HG02840 (cell line): ENCODE measurements at regions not wholly inside any gene's neighbourhood (a gene's known extent, or its start where the extent isn't known, plus 50 kb on each side); places are given as distances from the start of the nearest gene placed in this dataset.
"Not testable (repeated sequence)": the region's sequence is repeated elsewhere in the genome, so short reads cannot be mapped to it uniquely, and the experiment has no call there.

ENCODE experiments used
- ATAC-seq: cut with Tn5 transposase; IDR thresholded peaks from one replicate; pipeline ENCODE4 v1.9.1; 2021; ENCODE audit warnings: mild to moderate bottlenecking, moderate library complexity, moderate number of reproducible peaks; ENCODE audit not compliant: unreplicated experiment, low FRiP score

- ATAC-seq: no peak
Observed at GRCh38 chr14:81738946-81739659, 205.4 kb upstream of the SEL1L start.

GRCh38 chr14:81743605-81744004 lies 210.0 kb upstream of the SEL1L start:
- ATAC-seq: no peak

GRCh38 chr14:81751198-81751597 lies 217.5 kb upstream of the SEL1L start:
- no peak for ATAC-seq

- no peak for ATAC-seq
Observed at GRCh38 chr14:81759541-81759940, 225.9 kb upstream of the SEL1L start.

GRCh38 chr14:81765651-81766275 lies 232.1 kb upstream of the SEL1L start:
- no peak for ATAC-seq

GRCh38 chr14:81766321-81766915 lies 232.8 kb upstream of the SEL1L start:
- no peak for ATAC-seq

GRCh38 chr14:81767266-81767995 lies 233.8 kb upstream of the SEL1L start:
- ATAC-seq: no peak

- no peak for ATAC-seq
Observed at GRCh38 chr14:81771651-81772275, 238.1 kb upstream of the SEL1L start.

GRCh38 chr14:81772381-81772780 lies 238.7 kb upstream of the SEL1L start:
- ATAC-seq: no peak

- no peak for ATAC-seq
Observed at GRCh38 chr14:81776531-81776930, 242.9 kb upstream of the SEL1L start.

GRCh38 chr14:81781798-81782197 lies 248.1 kb upstream of the SEL1L start:
- not testable (repeated sequence) for ATAC-seq

GRCh38 chr14:81784084-81784483 lies 250.4 kb upstream of the SEL1L start:
- ATAC-seq: no peak

GRCh38 chr14:81797315-81797714 lies 263.7 kb upstream of the SEL1L start:
- ATAC-seq: no peak

GRCh38 chr14:81801921-81802320 lies 268.3 kb upstream of the SEL1L start:
- ATAC-seq: no peak

GRCh38 chr14:81802341-81802740 lies 268.7 kb upstream of the SEL1L start:
- no peak for ATAC-seq

GRCh38 chr14:81805785-81806184 lies 272.1 kb upstream of the SEL1L start:
- ATAC-seq: no peak

- no peak for ATAC-seq
Observed at GRCh38 chr14:81811705-81812269, 278.1 kb upstream of the SEL1L start.

- ATAC-seq: no peak
Observed at GRCh38 chr14:81818271-81818670, 284.6 kb upstream of the SEL1L start.

GRCh38 chr14:81819344-81819743 lies 285.7 kb upstream of the SEL1L start:
- no peak for ATAC-seq

- ATAC-seq: no peak
Observed at GRCh38 chr14:81819910-81820309, 286.3 kb upstream of the SEL1L start.
